ENCODE measurements at regions not wholly inside any gene's neighbourhood (a gene's known extent, or its start where the extent isn't known, plus 50 kb on each side); places are given as distances from the start of the nearest gene placed in this dataset.

GRCh38 chr7:85570898-85571297, 384.0 kb upstream of the SEMA3D start:
- WGBS (ENCODE audit: extremely low coverage, insufficient coverage, insufficient read length): no CpG with 5 or more reads among the region's 1 CpG
- no peak overlapping the region for H3K9ac ChIP-seq (ENCODE audit: low read length)
- H3K23ac ChIP-seq (ENCODE audit: low read length): no peak overlapping the region
- no peaks in the 10 kb centered on the region for H3K27me3 ChIP-seq (ENCODE audit: insufficient read depth, low read length)
- no peak overlapping the region for H2BK5ac ChIP-seq (ENCODE audit: low read depth, low read length, poor library complexity)
- H3K4me3 ChIP-seq (ENCODE audit: low read depth, low read length): no peak overlapping the region
- H3K4me1 ChIP-seq (ENCODE audit: control insufficient read depth in 1 of 2, insufficient read depth in 2 of 2, low read length in 2 of 2): no peaks in the 10 kb centered on the region
- H2AFZ ChIP-seq (ENCODE audit: insufficient read depth, low read length, poor library complexity): no peak overlapping the region
- no peaks in the 10 kb centered on the region for H3K9me3 ChIP-seq (ENCODE audit: insufficient read depth, low read depth, low read length)
- H3K18ac ChIP-seq (ENCODE audit: low read length): no peak overlapping the region
- H3K14ac ChIP-seq (ENCODE audit: low read length): no peak overlapping the region
- H2BK12ac ChIP-seq (ENCODE audit: low read length): no peak overlapping the region
- H3K4me2 ChIP-seq (ENCODE audit: low read length): no peak overlapping the region
- DNase-seq: no peak
- no peaks in the 10 kb centered on the region for H3K79me1 ChIP-seq (ENCODE audit: low read length)
- H2BK120ac ChIP-seq (ENCODE audit: insufficient read depth, low read length, poor library complexity): no peak overlapping the region
- no peak overlapping the region for H4K12ac ChIP-seq (ENCODE audit: low read depth, low read length)
- no peak overlapping the region for H3K4ac ChIP-seq (ENCODE audit: low read depth, low read length)
- H2AK5ac ChIP-seq (ENCODE audit: low read length): no peak overlapping the region
- no peaks in the 10 kb centered on the region for H3K36me3 ChIP-seq (ENCODE audit: control insufficient read depth in 1 of 2, insufficient read depth in 2 of 2, low read length in 2 of 2)
- H3K79me2 ChIP-seq (ENCODE audit: control insufficient read depth, insufficient read depth, low read length, poor library complexity): no peaks in the 10 kb centered on the region
- H4K91ac ChIP-seq (ENCODE audit: low read depth, low read length): no peak overlapping the region
- no peak overlapping the region for H3K27ac ChIP-seq (ENCODE audit: low read depth, low read length)
- no peak overlapping the region for H4K8ac ChIP-seq (ENCODE audit: low read depth, low read length)

GRCh38 chr7:85567983-85568382, 381.1 kb upstream of the SEMA3D start:
- no peak overlapping the region for H2BK12ac ChIP-seq (ENCODE audit: low read length)

GRCh38 chr7:85566095-85566794, 379.4 kb upstream of the SEMA3D start:
- Histone ChIP-seq H2AK5ac (ENCODE audit: low read length) (no peak overlapping the region), H3K9me3 (ENCODE audit: insufficient read depth, low read depth, low read length) (no peaks in the 10 kb centered on the region), H4K12ac (ENCODE audit: low read depth, low read length) (no peak overlapping the region), H2BK5ac (ENCODE audit: low read depth, low read length, poor library complexity) (no peak overlapping the region), H3K79me2 (ENCODE audit: control insufficient read depth, insufficient read depth, low read length, poor library complexity) (no peaks in the 10 kb centered on the region), H3K4ac (ENCODE audit: low read depth, low read length) (no peak overlapping the region), H2BK12ac (ENCODE audit: low read length) (no peak overlapping the region), H3K4me1 (ENCODE audit: control insufficient read depth in 1 of 2, insufficient read depth in 2 of 2, low read length in 2 of 2) (no peaks in the 10 kb centered on the region), H2AFZ (ENCODE audit: insufficient read depth, low read length, poor library complexity) (no peak overlapping the region), H3K23ac (ENCODE audit: low read length) (no peak overlapping the region), H3K4me3 (ENCODE audit: low read depth, low read length) (no peak overlapping the region), H2BK120ac (ENCODE audit: insufficient read depth, low read length, poor library complexity) (no peak overlapping the region), H3K14ac (ENCODE audit: low read length) (no peak overlapping the region), H3K27ac (ENCODE audit: low read depth, low read length) (no peak overlapping the region), H3K18ac (ENCODE audit: low read length) (no peak overlapping the region), H3K9ac (ENCODE audit: low read length) (no peak overlapping the region), H3K27me3 (ENCODE audit: insufficient read depth, low read length) (no peaks in the 10 kb centered on the region), H4K8ac (ENCODE audit: low read depth, low read length) (no peak overlapping the region), H4K91ac (ENCODE audit: low read depth, low read length) (no peak overlapping the region), H3K4me2 (ENCODE audit: low read length) (no peak overlapping the region), H3K36me3 (ENCODE audit: control insufficient read depth in 1 of 2, insufficient read depth in 2 of 2, low read length in 2 of 2) (no peaks in the 10 kb centered on the region), H3K79me1 (ENCODE audit: low read length) (no peaks in the 10 kb centered on the region)
- WGBS (ENCODE audit: extremely low coverage, insufficient coverage, insufficient read length): no CpG with 5 or more reads among the region's 14 CpGs
- DNase-seq: no peak

More at GRCh38 chr7:85567983-85568382, 381.1 kb upstream of the SEMA3D start:
- Histone ChIP-seq H4K91ac (ENCODE audit: low read depth, low read length) (no peak overlapping the region), H4K12ac (ENCODE audit: low read depth, low read length) (no peak overlapping the region), H2AFZ (ENCODE audit: insufficient read depth, low read length, poor library complexity) (no peak overlapping the region), H3K79me2 (ENCODE audit: control insufficient read depth, insufficient read depth, low read length, poor library complexity) (no peaks in the 10 kb centered on the region), H3K4ac (ENCODE audit: low read depth, low read length) (no peak overlapping the region), H3K79me1 (ENCODE audit: low read length) (no peaks in the 10 kb centered on the region), H3K14ac (ENCODE audit: low read length) (no peak overlapping the region), H3K4me2 (ENCODE audit: low read length) (no peak overlapping the region), H3K4me3 (ENCODE audit: low read depth, low read length) (no peak overlapping the region), H3K9ac (ENCODE audit: low read length) (no peak overlapping the region), H3K36me3 (ENCODE audit: control insufficient read depth in 1 of 2, insufficient read depth in 2 of 2, low read length in 2 of 2) (no peaks in the 10 kb centered on the region), H3K27ac (ENCODE audit: low read depth, low read length) (no peak overlapping the region), H3K18ac (ENCODE audit: low read length) (no peak overlapping the region), H2AK5ac (ENCODE audit: low read length) (no peak overlapping the region), H3K23ac (ENCODE audit: low read length) (no peak overlapping the region), H3K4me1 (ENCODE audit: control insufficient read depth in 1 of 2, insufficient read depth in 2 of 2, low read length in 2 of 2) (no peaks in the 10 kb centered on the region), H4K8ac (ENCODE audit: low read depth, low read length) (no peak overlapping the region), H3K27me3 (ENCODE audit: insufficient read depth, low read length) (no peaks in the 10 kb centered on the region), H2BK120ac (ENCODE audit: insufficient read depth, low read length, poor library complexity) (no peak overlapping the region), H2BK5ac (ENCODE audit: low read depth, low read length, poor library complexity) (no peak overlapping the region), H3K9me3 (ENCODE audit: insufficient read depth, low read depth, low read length) (no peaks in the 10 kb centered on the region)
- DNase-seq: no peak

GRCh38 chr7:85565276-85565675, 378.4 kb upstream of the SEMA3D start:
- peak in 1 of 2 donors; percentile 53 for DNase-seq
- Histone ChIP-seq H2BK12ac (ENCODE audit: low read length) (no peak overlapping the region), H2AFZ (ENCODE audit: insufficient read depth, low read length, poor library complexity) (no peak overlapping the region), H3K14ac (ENCODE audit: low read length) (no peak overlapping the region), H3K18ac (ENCODE audit: low read length) (no peak overlapping the region), H2BK120ac (ENCODE audit: insufficient read depth, low read length, poor library complexity) (no peak overlapping the region), H3K4me2 (ENCODE audit: low read length) (no peak overlapping the region), H4K91ac (ENCODE audit: low read depth, low read length) (no peak overlapping the region), H3K79me1 (ENCODE audit: low read length) (no peaks in the 10 kb centered on the region), H3K27me3 (ENCODE audit: insufficient read depth, low read length) (no peaks in the 10 kb centered on the region), H3K9ac (ENCODE audit: low read length) (no peak overlapping the region), H4K8ac (ENCODE audit: low read depth, low read length) (no peak overlapping the region), H3K4ac (ENCODE audit: low read depth, low read length) (no peak overlapping the region), H3K4me3 (ENCODE audit: low read depth, low read length) (no peak overlapping the region), H4K12ac (ENCODE audit: low read depth, low read length) (no peak overlapping the region), H3K23ac (ENCODE audit: low read length) (no peak overlapping the region), H3K27ac (ENCODE audit: low read depth, low read length) (no peak overlapping the region), H2AK5ac (ENCODE audit: low read length) (no peak overlapping the region), H2BK5ac (ENCODE audit: low read depth, low read length, poor library complexity) (no peak overlapping the region), H3K9me3 (ENCODE audit: insufficient read depth, low read depth, low read length) (no peaks in the 10 kb centered on the region), H3K4me1 (ENCODE audit: control insufficient read depth in 1 of 2, insufficient read depth in 2 of 2, low read length in 2 of 2) (no peaks in the 10 kb centered on the region), H3K79me2 (ENCODE audit: control insufficient read depth, insufficient read depth, low read length, poor library complexity) (no peaks in the 10 kb centered on the region), H3K36me3 (ENCODE audit: control insufficient read depth in 1 of 2, insufficient read depth in 2 of 2, low read length in 2 of 2) (no peaks in the 10 kb centered on the region)

All from trophoblast cell (in vitro differentiated cells and primary cell).